ENCODE measurements at regions not wholly inside any gene's neighbourhood (a gene's known extent, or its start where the extent isn't known, plus 50 kb on each side); places are given as distances from the start of the nearest gene placed in this dataset.

DNA sequence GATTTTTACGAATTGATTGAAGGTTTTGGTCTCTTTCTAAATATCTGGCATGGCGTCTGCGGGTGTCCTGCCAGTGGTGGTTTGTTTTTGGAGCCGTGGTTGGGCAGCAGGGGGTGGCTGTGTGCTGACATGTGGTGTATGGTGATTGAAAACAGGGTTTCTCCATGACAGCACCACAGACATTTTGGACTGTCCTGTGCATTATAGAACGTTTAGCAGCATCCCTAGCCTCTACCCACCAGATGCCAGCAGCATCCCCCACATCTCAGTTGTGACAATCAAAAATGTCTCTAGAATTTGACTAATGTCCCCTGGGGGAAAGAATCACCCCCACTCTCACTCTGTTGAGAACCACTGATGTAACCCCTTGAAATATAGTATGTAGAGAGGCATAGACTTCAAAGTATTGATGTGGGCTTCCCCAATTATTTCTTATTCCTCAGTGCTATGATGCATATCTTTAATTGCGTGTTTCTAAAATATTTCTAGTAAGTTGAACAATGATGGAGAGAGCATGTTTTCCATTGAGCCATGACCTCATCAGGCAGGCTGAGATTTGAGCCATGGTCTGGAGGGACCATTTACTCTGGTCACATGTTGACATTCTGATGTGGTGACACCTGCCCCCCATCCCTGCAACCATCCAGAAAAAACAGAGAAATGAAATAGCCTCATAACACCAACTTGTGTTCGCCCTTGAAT, 77.4 kb upstream of the MID1 start (continued):
- TF ChIP-seq MAX (IDR thresholded peaks at IDR 0.05) = no peak

DNA sequence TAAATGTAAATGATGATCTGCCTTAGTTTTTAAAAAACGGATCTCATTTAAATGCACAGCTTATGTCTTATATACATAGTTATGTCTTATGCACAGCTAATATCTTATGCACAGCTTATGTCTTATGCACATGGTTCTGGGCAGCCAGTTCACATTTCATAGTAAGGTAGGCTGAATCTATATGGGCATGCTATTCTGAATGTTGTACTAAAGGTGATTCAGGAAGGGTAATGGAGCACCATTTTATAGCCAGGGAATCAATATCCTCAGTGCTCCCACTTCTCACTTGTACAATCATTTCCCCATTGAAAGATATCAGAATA, 77.9 kb upstream of the MID1 start:
- no peaks in the 10 kb centered on the region for H3K9me3 ChIP-seq (ENCODE audit: control insufficient read depth in 4 of 4, low read length in 3 of 4)
- no peak overlapping the region for H3K9ac ChIP-seq (ENCODE audit: low read depth in 1 of 2, low read length in 2 of 2)
- WGBS = 92% methylated on average over 1 of the region's 1 CpG
- H3K27me3 ChIP-seq (ENCODE audit: control insufficient read depth in 4 of 4, insufficient read depth in 4 of 4, low read length in 3 of 4) = no peaks in the 10 kb centered on the region
- no peak for DNase-seq (ENCODE audit: low spot score)
- no peaks in the 10 kb centered on the region for H3K36me3 ChIP-seq (ENCODE audit: control insufficient read depth in 4 of 4, insufficient read depth in 3 of 4, low read depth in 1 of 4, low read length in 3 of 4)
- no peak for TF ChIP-seq FOXA1 (IDR thresholded peaks at IDR 0.05)
- TF ChIP-seq HNF4A (conservative IDR thresholded peaks at IDR 0.05) = no peak
- no peak for TF ChIP-seq GABPA (IDR thresholded peaks at IDR 0.05 in 1 of 2, conservative IDR thresholded peaks at IDR 0.05 in 1 of 2)
- TF ChIP-seq MAX (IDR thresholded peaks at IDR 0.05) = no peak
- TF ChIP-seq, protein P1, sequence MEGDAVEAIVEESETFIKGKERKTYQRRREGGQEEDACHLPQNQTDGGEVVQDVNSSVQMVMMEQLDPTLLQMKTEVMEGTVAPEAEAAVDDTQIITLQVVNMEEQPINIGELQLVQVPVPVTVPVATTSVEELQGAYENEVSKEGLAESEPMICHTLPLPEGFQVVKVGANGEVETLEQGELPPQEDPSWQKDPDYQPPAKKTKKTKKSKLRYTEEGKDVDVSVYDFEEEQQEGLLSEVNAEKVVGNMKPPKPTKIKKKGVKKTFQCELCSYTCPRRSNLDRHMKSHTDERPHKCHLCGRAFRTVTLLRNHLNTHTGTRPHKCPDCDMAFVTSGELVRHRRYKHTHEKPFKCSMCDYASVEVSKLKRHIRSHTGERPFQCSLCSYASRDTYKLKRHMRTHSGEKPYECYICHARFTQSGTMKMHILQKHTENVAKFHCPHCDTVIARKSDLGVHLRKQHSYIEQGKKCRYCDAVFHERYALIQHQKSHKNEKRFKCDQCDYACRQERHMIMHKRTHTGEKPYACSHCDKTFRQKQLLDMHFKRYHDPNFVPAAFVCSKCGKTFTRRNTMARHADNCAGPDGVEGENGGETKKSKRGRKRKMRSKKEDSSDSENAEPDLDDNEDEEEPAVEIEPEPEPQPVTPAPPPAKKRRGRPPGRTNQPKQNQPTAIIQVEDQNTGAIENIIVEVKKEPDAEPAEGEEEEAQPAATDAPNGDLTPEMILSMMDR (IDR thresholded peaks at IDR 0.05; ENCODE audit: low read depth, low read length, missing input control) = no peak
- TF ChIP-seq FOXA2 (IDR thresholded peaks at IDR 0.05) = no peak
- TF ChIP-seq RAD21 (IDR thresholded peaks at IDR 0.05) = no peak
- TF ChIP-seq TAF1 (conservative IDR thresholded peaks at IDR 0.05) = no peak
- no peak for TF ChIP-seq HNF4G (IDR thresholded peaks at IDR 0.05)
- H3K27ac ChIP-seq (ENCODE audit: low read depth in 1 of 2, low read length in 2 of 2) = no peak overlapping the region
- H3K4me3 ChIP-seq (ENCODE audit: low read depth in 1 of 3, low read length in 3 of 3) = no peak overlapping the region
- H3K4me1 ChIP-seq (ENCODE audit: control insufficient read depth in 4 of 4, insufficient read depth in 4 of 4, low read length in 3 of 4) = no peaks in the 10 kb centered on the region

DNA sequence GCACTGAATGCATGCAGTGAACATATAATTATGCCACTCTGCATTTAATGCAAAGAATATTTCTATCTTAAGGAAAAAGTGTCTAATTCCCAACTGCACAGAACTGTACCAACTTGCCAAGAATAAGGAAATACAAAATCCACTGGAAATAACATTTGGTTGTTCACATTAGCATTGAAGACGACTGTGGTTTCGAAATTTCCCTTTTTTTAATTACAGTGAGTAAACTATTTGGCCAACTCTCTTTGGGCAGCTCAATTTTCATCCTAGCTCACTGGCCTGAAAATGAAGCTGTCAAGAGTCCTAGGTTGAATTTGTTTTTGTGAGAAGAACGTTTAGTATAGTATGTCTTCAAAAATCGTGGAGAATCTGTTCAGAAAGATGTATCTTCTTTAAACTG, 81.6 kb upstream of the MID1 start:
- DNase-seq (ENCODE audit: low spot score) = no peak
- Histone ChIP-seq H3K9ac (ENCODE audit: low read depth in 1 of 2, low read length in 2 of 2) (no peak overlapping the region), H3K27me3 (ENCODE audit: control insufficient read depth in 4 of 4, insufficient read depth in 4 of 4, low read length in 3 of 4) (no peaks in the 10 kb centered on the region), H3K36me3 (ENCODE audit: control insufficient read depth in 4 of 4, insufficient read depth in 3 of 4, low read depth in 1 of 4, low read length in 3 of 4) (no peaks in the 10 kb centered on the region), H3K27ac (ENCODE audit: low read depth in 1 of 2, low read length in 2 of 2) (no peak overlapping the region), H3K4me3 (ENCODE audit: low read depth in 1 of 3, low read length in 3 of 3) (no peak overlapping the region), H3K9me3 (ENCODE audit: control insufficient read depth in 4 of 4, low read length in 3 of 4) (no peaks in the 10 kb centered on the region), H3K4me1 (ENCODE audit: control insufficient read depth in 4 of 4, insufficient read depth in 4 of 4, low read length in 3 of 4) (no peaks in the 10 kb centered on the region)
- no peak for TF ChIP-seq EGR1 (IDR thresholded peaks at IDR 0.05; ENCODE audit: low read depth in 2 of 2)
- TF ChIP-seq, protein P1 (IDR thresholded peaks at IDR 0.05; ENCODE audit: low read depth, low read length, missing input control) = no peak
- TF ChIP-seq GABPA (IDR thresholded peaks at IDR 0.05 in 1 of 2, conservative IDR thresholded peaks at IDR 0.05 in 1 of 2) = no peak
- TF ChIP-seq YY1 (IDR thresholded peaks at IDR 0.05) = no peak
- TF ChIP-seq, protein P2, sequence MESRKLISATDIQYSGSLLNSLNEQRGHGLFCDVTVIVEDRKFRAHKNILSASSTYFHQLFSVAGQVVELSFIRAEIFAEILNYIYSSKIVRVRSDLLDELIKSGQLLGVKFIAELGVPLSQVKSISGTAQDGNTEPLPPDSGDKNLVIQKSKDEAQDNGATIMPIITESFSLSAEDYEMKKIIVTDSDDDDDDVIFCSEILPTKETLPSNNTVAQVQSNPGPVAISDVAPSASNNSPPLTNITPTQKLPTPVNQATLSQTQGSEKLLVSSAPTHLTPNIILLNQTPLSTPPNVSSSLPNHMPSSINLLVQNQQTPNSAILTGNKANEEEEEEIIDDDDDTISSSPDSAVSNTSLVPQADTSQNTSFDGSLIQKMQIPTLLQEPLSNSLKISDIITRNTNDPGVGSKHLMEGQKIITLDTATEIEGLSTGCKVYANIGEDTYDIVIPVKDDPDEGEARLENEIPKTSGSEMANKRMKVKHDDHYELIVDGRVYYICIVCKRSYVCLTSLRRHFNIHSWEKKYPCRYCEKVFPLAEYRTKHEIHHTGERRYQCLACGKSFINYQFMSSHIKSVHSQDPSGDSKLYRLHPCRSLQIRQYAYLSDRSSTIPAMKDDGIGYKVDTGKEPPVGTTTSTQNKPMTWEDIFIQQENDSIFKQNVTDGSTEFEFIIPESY (IDR thresholded peaks at IDR 0.05) = no peak
- no peak for TF ChIP-seq NR2F2 (IDR thresholded peaks at IDR 0.05)
- no peak for TF ChIP-seq FOXA1 (IDR thresholded peaks at IDR 0.05)
- no peak for TF ChIP-seq RXRA (IDR thresholded peaks at IDR 0.05)
- no peak for TF ChIP-seq HNF4A (conservative IDR thresholded peaks at IDR 0.05)
- TF ChIP-seq FOXA2 (IDR thresholded peaks at IDR 0.05) = no peak
- TF ChIP-seq SP1 (IDR thresholded peaks at IDR 0.05) = no peak
- TF ChIP-seq MAX (IDR thresholded peaks at IDR 0.05) = no peak
- TF ChIP-seq REST (IDR thresholded peaks at IDR 0.05) = no peak
- TF ChIP-seq RAD21 (IDR thresholded peaks at IDR 0.05) = no peak
- TF ChIP-seq ATF3 (IDR thresholded peaks at IDR 0.05) = no peak
- TF ChIP-seq HNF4G (IDR thresholded peaks at IDR 0.05) = no peak
- TF ChIP-seq TAF1 (conservative IDR thresholded peaks at IDR 0.05) = no peak
- no peak for TF ChIP-seq JUND (IDR thresholded peaks at IDR 0.05)
- WGBS = 79% methylated on average over 4 of the region's 4 CpGs
